Mesenchymal stem cell (in vitro differentiated cells and primary cell): ENCODE measurements at regions not wholly inside any gene's neighbourhood (a gene's known extent, or its start where the extent isn't known, plus 50 kb on each side); places are given as distances from the start of the nearest gene placed in this dataset.
"Not testable (repeated sequence)": the region's sequence is repeated elsewhere in the genome, so short reads cannot be mapped to it uniquely, and the experiment has no call there.

ENCODE experiments used
- DNase-seq: peaks from one replicate; pipeline ENCODE4 v3.0.0-alpha.2; 2013
- H2AFZ ChIP-seq: one replicate; pipeline ENCODE4 v1.6.1; 2013; ENCODE audit warnings: low read depth, mild to moderate bottlenecking, control low read depth, inconsistent platforms, low read length, moderate library complexity
- H2AK5ac ChIP-seq: 2 replicates; pipeline ENCODE4 v1.6.1; 2013; ENCODE audit warnings: low read length, moderate library complexity, mild to moderate bottlenecking, inconsistent platforms; ENCODE audit not compliant: severe bottlenecking
- H2BK120ac ChIP-seq: one replicate; pipeline ENCODE4 v1.6.1; 2013; ENCODE audit warnings: low read depth, mild to moderate bottlenecking, inconsistent platforms, low read length, moderate library complexity
- H2BK12ac ChIP-seq, 2 experiments: one replicate each; pipeline ENCODE4 v1.6.1; 2013; ENCODE audit warnings: inconsistent platforms in 2 of 2, low read length in 2 of 2, mild to moderate bottlenecking in 2 of 2, moderate library complexity in 2 of 2, control low read depth in 1 of 2
- H2BK15ac ChIP-seq: one replicate; pipeline ENCODE4 v1.6.1; 2013; ENCODE audit warnings: mild to moderate bottlenecking, low read depth, inconsistent platforms; ENCODE audit not compliant: poor library complexity, severe bottlenecking
- H2BK5ac ChIP-seq: 2 replicates; pipeline ENCODE4 v1.6.1; 2013; ENCODE audit warnings: low read depth, mild to moderate bottlenecking, low read length, control low read depth, inconsistent platforms; ENCODE audit not compliant: poor library complexity, severe bottlenecking
- H3K14ac ChIP-seq, 2 experiments: one replicate each; pipeline ENCODE4 v1.6.1; 2013; ENCODE audit warnings: inconsistent platforms in 2 of 2, low read length in 2 of 2, control low read depth in 1 of 2, mild to moderate bottlenecking in 1 of 2, moderate library complexity in 1 of 2
- H3K18ac ChIP-seq, 2 experiments: one replicate each; pipeline ENCODE4 v1.6.1; 2013; ENCODE audit warnings: inconsistent platforms in 2 of 2, low read length in 2 of 2, control low read depth in 1 of 2, low read depth in 1 of 2, mild to moderate bottlenecking in 1 of 2
- H3K23ac ChIP-seq, 2 experiments: one replicate each; pipeline ENCODE4 v1.6.1; 2013; ENCODE audit warnings: inconsistent platforms in 2 of 2, low read length in 2 of 2, mild to moderate bottlenecking in 2 of 2, moderate library complexity in 2 of 2, control low read depth in 1 of 2
- H3K27ac ChIP-seq: 2 replicates; pipeline ENCODE4 v1.5.1; 2013; ENCODE audit warnings: mild to moderate bottlenecking, moderate library complexity, low read length, control low read depth, inconsistent platforms; ENCODE audit not compliant: poor library complexity, severe bottlenecking
- H3K27me3 ChIP-seq, 2 experiments: 2 replicates each; pipeline versions ENCODE4 v1.6.1 to v1.7.0; 2013; ENCODE audit warnings: low read length in 2 of 2, mild to moderate bottlenecking in 2 of 2, moderate library complexity in 2 of 2, control low read depth in 1 of 2, inconsistent platforms in 1 of 2; ENCODE audit not compliant: control insufficient read depth in 1 of 2, insufficient read depth in 1 of 2
- H3K36me3 ChIP-seq, 2 experiments: 2 replicates each; pipeline versions ENCODE4 v1.6.1 to v1.7.0; 2013; ENCODE audit warnings: low read length in 2 of 2, control low read depth in 1 of 2, inconsistent platforms in 1 of 2, low read depth in 1 of 2, mild to moderate bottlenecking in 1 of 2; ENCODE audit not compliant: insufficient read depth in 2 of 2, control insufficient read depth in 1 of 2
- H3K4ac ChIP-seq, 2 experiments: one replicate each; pipeline ENCODE4 v1.6.1; 2013; ENCODE audit warnings: inconsistent platforms in 2 of 2, low read length in 2 of 2, mild to moderate bottlenecking in 2 of 2, moderate library complexity in 2 of 2, control low read depth in 1 of 2, low read depth in 1 of 2
- H3K4me1 ChIP-seq: 2 replicates; pipeline ENCODE4 v1.6.1; 2013; ENCODE audit warnings: low read depth, low read length, control low read depth; ENCODE audit not compliant: control insufficient read depth, insufficient read depth
- H3K4me2 ChIP-seq: 2 replicates; pipeline ENCODE4 v1.6.1; 2013; ENCODE audit warnings: low read length, mild to moderate bottlenecking, inconsistent platforms; ENCODE audit not compliant: poor library complexity, severe bottlenecking
- H3K4me3 ChIP-seq, 2 experiments: 2 replicates each; pipeline versions ENCODE4 v1.5.1 to v1.7.0; 2013; ENCODE audit warnings: low read length in 2 of 2, mild to moderate bottlenecking in 2 of 2, control low read depth in 1 of 2, low read depth in 1 of 2; ENCODE audit not compliant: insufficient read depth in 1 of 2
- H3K79me1 ChIP-seq: replicated peaks from 2 replicates; pipeline ENCODE4 v1.6.1; 2013; ENCODE audit warnings: mild to moderate bottlenecking, control low read depth, low read length, inconsistent platforms; ENCODE audit not compliant: poor library complexity, severe bottlenecking
- H3K9ac ChIP-seq: 2 replicates; pipeline ENCODE4 v1.7.0; 2013; ENCODE audit warnings: mild to moderate bottlenecking, low read length, moderate library complexity
- H3K9me3 ChIP-seq: 2 replicates; pipeline ENCODE4 v1.7.0; 2013; ENCODE audit warnings: mild to moderate bottlenecking, low read length; ENCODE audit not compliant: control insufficient read depth
- H4K8ac ChIP-seq: one replicate; pipeline ENCODE4 v1.6.1; 2013; ENCODE audit warnings: inconsistent platforms, mild to moderate bottlenecking, low read length, moderate library complexity
- H4K91ac ChIP-seq: one replicate; pipeline ENCODE4 v1.6.1; 2013; ENCODE audit warnings: mild to moderate bottlenecking, low read length, inconsistent platforms
- WGBS: methylation state at CpG from one replicate; pipeline ENCODE4 v1.1.7; 2013; ENCODE audit warnings: mixed read lengths; 5-methylcytosine and 5-hydroxymethylcytosine counted together

- no peak for DNase-seq
- Histone ChIP-seq H3K27me3 (no peaks in the 10 kb centered on the region), H3K36me3 (no peaks in the 10 kb centered on the region), H2BK5ac (no peak overlapping the region), H3K27ac (no peak overlapping the region), H2AFZ (no peak overlapping the region), H2AK5ac (no peak overlapping the region), H3K4me3 (no peak overlapping the region), H3K79me1 (no peaks in the 10 kb centered on the region), H3K14ac (no peak overlapping the region), H3K4me2 (no peak overlapping the region), H3K23ac (no peak overlapping the region), H3K4me1 (no peaks in the 10 kb centered on the region), H3K4ac (no peak overlapping the region), H4K91ac (no peak overlapping the region), H2BK120ac (no peak overlapping the region), H3K9me3 (peaks cover 42% of the 10 kb centered on the region), H4K8ac (no peak overlapping the region), H3K9ac (no peak overlapping the region), H2BK15ac (no peak overlapping the region), H2BK12ac (no peak overlapping the region), H3K18ac (no peak overlapping the region)
These were observed 1128.4 kb upstream of the POT1 start for GRCh38 chr7:126057979-126058378.

- 96% methylated on average over 3 of the region's 4 CpGs for WGBS
- H2AK5ac ChIP-seq, H3K27me3 ChIP-seq: not testable (repeated sequence)
These were observed 1127.0 kb upstream of the POT1 start for GRCh38 chr7:126056613-126057012.

GRCh38 chr7:126052229-126052628, 1122.6 kb upstream of the POT1 start:
- Histone ChIP-seq H2BK12ac (no peak overlapping the region), H4K8ac (no peak overlapping the region), H2BK5ac (no peak overlapping the region), H3K79me1 (no peaks in the 10 kb centered on the region), H3K18ac (no peak overlapping the region), H3K27me3 (no peaks in the 10 kb centered on the region), H3K23ac (no peak overlapping the region), H3K4me2 (no peak overlapping the region), H3K9me3 (peaks cover 26% of the 10 kb centered on the region), H2BK120ac (no peak overlapping the region), H3K4me1 (no peaks in the 10 kb centered on the region), H3K36me3 (no peaks in the 10 kb centered on the region), H2BK15ac (no peak overlapping the region), H3K27ac (no peak overlapping the region), H3K4ac (no peak overlapping the region), H2AFZ (no peak overlapping the region), H3K9ac (no peak overlapping the region), H3K4me3 (no peak overlapping the region), H3K14ac (no peak overlapping the region), H4K91ac (no peak overlapping the region), H2AK5ac (no peak overlapping the region)
- no peak for DNase-seq
- no CpG with 5 or more reads among the region's 1 CpG for WGBS

More at GRCh38 chr7:126056613-126057012, 1127.0 kb upstream of the POT1 start:
- H3K4ac ChIP-seq, H3K23ac ChIP-seq, H4K8ac ChIP-seq, H2AFZ ChIP-seq, H3K14ac ChIP-seq, DNase-seq, H3K36me3 ChIP-seq, H2BK12ac ChIP-seq, H3K18ac ChIP-seq, H3K27ac ChIP-seq, H3K4me3 ChIP-seq, H2BK5ac ChIP-seq, H3K4me1 ChIP-seq, H3K4me2 ChIP-seq, H3K9ac ChIP-seq, H2BK15ac ChIP-seq, H3K79me1 ChIP-seq, H2BK120ac ChIP-seq, H4K91ac ChIP-seq: not testable (repeated sequence)
- peaks cover 38% of the 10 kb centered on the region for H3K9me3 ChIP-seq

GRCh38 chr7:126044662-126045061, 1115.0 kb upstream of the POT1 start:
- peaks cover 8% of the 10 kb centered on the region for H3K9me3 ChIP-seq
- no peak overlapping the region for H3K4ac ChIP-seq
- no peaks in the 10 kb centered on the region for H3K27me3 ChIP-seq
- no peak overlapping the region for H2AFZ ChIP-seq
- H3K79me1 ChIP-seq = no peaks in the 10 kb centered on the region
- no peaks in the 10 kb centered on the region for H3K36me3 ChIP-seq
- no peak overlapping the region for H2BK12ac ChIP-seq
- no peak overlapping the region for H2BK15ac ChIP-seq
- H2BK5ac ChIP-seq = no peak overlapping the region
- no peak overlapping the region for H3K4me2 ChIP-seq
- no peak overlapping the region for H2BK120ac ChIP-seq
- no peak overlapping the region for H3K23ac ChIP-seq
- no peak for DNase-seq
- no peak overlapping the region for H3K9ac ChIP-seq
- no peak overlapping the region for H2AK5ac ChIP-seq
- H4K8ac ChIP-seq = no peak overlapping the region
- H3K4me3 ChIP-seq = no peak overlapping the region
- H3K14ac ChIP-seq = no peak overlapping the region
- H3K27ac ChIP-seq = no peak overlapping the region
- H3K4me1 ChIP-seq = no peaks in the 10 kb centered on the region
- H4K91ac ChIP-seq = no peak overlapping the region
- no peak overlapping the region for H3K18ac ChIP-seq
- no CpG with 5 or more reads among the region's 1 CpG for WGBS
